ENCODE measurements at regions not wholly inside any gene's neighbourhood (a gene's known extent, or its start where the extent isn't known, plus 50 kb on each side); places are given as distances from the start of the nearest gene placed in this dataset.

GRCh38 chr10:131749767-131750142, 151.1 kb upstream of the PPP2R2D start:
- H2BK120ac ChIP-seq (ENCODE audit: low read depth, low read length) = no peak overlapping the region
- H3K14ac ChIP-seq (ENCODE audit: low read length in 2 of 2) = no peak overlapping the region
- 84% methylated on average over 8 of the region's 8 CpGs for WGBS
- no peak overlapping the region for H4K91ac ChIP-seq (ENCODE audit: low read length)
- no peaks in the 10 kb centered on the region for H3K9me3 ChIP-seq (ENCODE audit: control insufficient read depth, low read length)
- no peaks in the 10 kb centered on the region for H3K79me1 ChIP-seq (replicated peaks; ENCODE audit: low read length, poor library complexity, severe bottlenecking)
- peaks cover 6% of the 10 kb centered on the region for H3K4me1 ChIP-seq (ENCODE audit: control insufficient read depth, insufficient read depth, low read depth, low read length)
- no peak overlapping the region for H2AK5ac ChIP-seq (ENCODE audit: low read length, severe bottlenecking)
- DNase-seq = no peak
- H4K8ac ChIP-seq (ENCODE audit: low read length) = no peak overlapping the region
- H2BK5ac ChIP-seq (ENCODE audit: low read depth, low read length, poor library complexity, severe bottlenecking) = no peak overlapping the region
- H3K27me3 ChIP-seq (ENCODE audit: control insufficient read depth in 1 of 2, insufficient read depth in 1 of 2, low read length in 2 of 2) = peaks cover 0 to 1% of the 10 kb centered on the region in 2 experiments
- no peak overlapping the region for H2AFZ ChIP-seq (ENCODE audit: low read depth, low read length)
- no peak overlapping the region for H3K4me3 ChIP-seq (ENCODE audit: insufficient read depth in 1 of 2, low read depth in 1 of 2, low read length in 2 of 2)
- H3K18ac ChIP-seq (ENCODE audit: low read depth in 1 of 2, low read length in 2 of 2) = no peak overlapping the region
- no peak overlapping the region for H3K4ac ChIP-seq (ENCODE audit: low read depth in 1 of 2, low read length in 2 of 2)
- no peak overlapping the region for H3K9ac ChIP-seq (ENCODE audit: low read length)
- no peak overlapping the region for H3K27ac ChIP-seq (ENCODE audit: low read length, poor library complexity, severe bottlenecking)
- H2BK15ac ChIP-seq (ENCODE audit: low read depth, poor library complexity, severe bottlenecking) = no peak overlapping the region
- H3K4me2 ChIP-seq (ENCODE audit: low read length, poor library complexity, severe bottlenecking) = no peak overlapping the region
- H2BK12ac ChIP-seq (ENCODE audit: low read length in 2 of 2) = no peak overlapping the region
- no peak overlapping the region for H3K23ac ChIP-seq (ENCODE audit: low read length in 2 of 2)
- H3K36me3 ChIP-seq (ENCODE audit: control insufficient read depth in 1 of 2, insufficient read depth in 2 of 2, low read depth in 1 of 2, low read length in 2 of 2) = no peaks in the 10 kb centered on the region

- Histone ChIP-seq H3K9ac (ENCODE audit: low read length) (no peak overlapping the region), H3K36me3 (ENCODE audit: control insufficient read depth in 1 of 2, insufficient read depth in 2 of 2, low read depth in 1 of 2, low read length in 2 of 2) (no peaks in the 10 kb centered on the region), H4K8ac (ENCODE audit: low read length) (no peak overlapping the region), H3K23ac (ENCODE audit: low read length in 2 of 2) (no peak overlapping the region), H2BK15ac (ENCODE audit: low read depth, poor library complexity, severe bottlenecking) (no peak overlapping the region), H3K4me2 (ENCODE audit: low read length, poor library complexity, severe bottlenecking) (no peak overlapping the region), H3K27me3 (ENCODE audit: control insufficient read depth in 1 of 2, insufficient read depth in 1 of 2, low read length in 2 of 2) (no peaks in the 10 kb centered on the region), H3K18ac (ENCODE audit: low read depth in 1 of 2, low read length in 2 of 2) (no peak overlapping the region), H2AK5ac (ENCODE audit: low read length, severe bottlenecking) (no peak overlapping the region), H3K4me1 (ENCODE audit: control insufficient read depth, insufficient read depth, low read depth, low read length) (peaks cover 6% of the 10 kb centered on the region), H4K91ac (ENCODE audit: low read length) (no peak overlapping the region), H2AFZ (ENCODE audit: low read depth, low read length) (no peak overlapping the region), H3K4me3 (ENCODE audit: insufficient read depth in 1 of 2, low read depth in 1 of 2, low read length in 2 of 2) (no peak overlapping the region), H3K9me3 (ENCODE audit: control insufficient read depth, low read length) (no peaks in the 10 kb centered on the region), H3K79me1 (replicated peaks; ENCODE audit: low read length, poor library complexity, severe bottlenecking) (no peaks in the 10 kb centered on the region), H2BK12ac (ENCODE audit: low read length in 2 of 2) (no peak overlapping the region), H3K4ac (ENCODE audit: low read depth in 1 of 2, low read length in 2 of 2) (no peak overlapping the region), H2BK5ac (ENCODE audit: low read depth, low read length, poor library complexity, severe bottlenecking) (no peak overlapping the region), H3K14ac (ENCODE audit: low read length in 2 of 2) (no peak overlapping the region), H2BK120ac (ENCODE audit: low read depth, low read length) (no peak overlapping the region), H3K27ac (ENCODE audit: low read length, poor library complexity, severe bottlenecking) (no peak overlapping the region)
- no peak for DNase-seq
- 78% methylated on average over 22 of the region's 22 CpGs for WGBS
Measured at GRCh38 chr10:131750171-131750895, 150.5 kb upstream of the PPP2R2D start.

GRCh38 chr10:131750973-131751826, 149.6 kb upstream of the PPP2R2D start:
- no peak overlapping the region for H3K27ac ChIP-seq (ENCODE audit: low read length, poor library complexity, severe bottlenecking)
- H2BK120ac ChIP-seq (ENCODE audit: low read depth, low read length) = no peak overlapping the region
- no peak overlapping the region for H2AFZ ChIP-seq (ENCODE audit: low read depth, low read length)
- no peak overlapping the region for H2BK15ac ChIP-seq (ENCODE audit: low read depth, poor library complexity, severe bottlenecking)
- no peak overlapping the region for H3K23ac ChIP-seq (ENCODE audit: low read length in 2 of 2)
- H2BK12ac ChIP-seq (ENCODE audit: low read length in 2 of 2) = no peak overlapping the region
- H3K9ac ChIP-seq (ENCODE audit: low read length) = no peak overlapping the region
- 63% methylated on average over 15 of the region's 17 CpGs for WGBS
- H3K79me1 ChIP-seq (replicated peaks; ENCODE audit: low read length, poor library complexity, severe bottlenecking) = no peaks in the 10 kb centered on the region
- H2AK5ac ChIP-seq (ENCODE audit: low read length, severe bottlenecking) = no peak overlapping the region
- no peaks in the 10 kb centered on the region for H3K27me3 ChIP-seq (ENCODE audit: control insufficient read depth in 1 of 2, insufficient read depth in 1 of 2, low read length in 2 of 2)
- no peak overlapping the region for H3K18ac ChIP-seq (ENCODE audit: low read depth in 1 of 2, low read length in 2 of 2)
- H4K91ac ChIP-seq (ENCODE audit: low read length) = no peak overlapping the region
- no peak for DNase-seq
- no peak overlapping the region for H4K8ac ChIP-seq (ENCODE audit: low read length)
- H2BK5ac ChIP-seq (ENCODE audit: low read depth, low read length, poor library complexity, severe bottlenecking) = no peak overlapping the region
- H3K4me1 ChIP-seq (ENCODE audit: control insufficient read depth, insufficient read depth, low read depth, low read length) = peaks cover 6% of the 10 kb centered on the region
- no peaks in the 10 kb centered on the region for H3K9me3 ChIP-seq (ENCODE audit: control insufficient read depth, low read length)
- H3K4me2 ChIP-seq (ENCODE audit: low read length, poor library complexity, severe bottlenecking) = no peak overlapping the region
- H3K14ac ChIP-seq (ENCODE audit: low read length in 2 of 2) = no peak overlapping the region
- H3K4ac ChIP-seq (ENCODE audit: low read depth in 1 of 2, low read length in 2 of 2) = no peak overlapping the region
- no peaks in the 10 kb centered on the region for H3K36me3 ChIP-seq (ENCODE audit: control insufficient read depth in 1 of 2, insufficient read depth in 2 of 2, low read depth in 1 of 2, low read length in 2 of 2)
- peak overlapping the region in 1 of 2 experiments; percentile 26 for H3K4me3 ChIP-seq (ENCODE audit: insufficient read depth in 1 of 2, low read depth in 1 of 2, low read length in 2 of 2)
